Dendritic cell treated with granulocyte-macrophage colony-stimulating factor and Interleukin-4, amounts not matched to agents 40 ng/mL and 50 ng/mL, for 4 days (primary cell): ENCODE measurements at regions not wholly inside any gene's neighbourhood (a gene's known extent, or its start where the extent isn't known, plus 50 kb on each side); places are given as distances from the start of the nearest gene placed in this dataset.

Source experiments
- H3K27ac Mint-ChIP-seq: one replicate; pipeline ENCODE4 v1.8.0; 2022; ENCODE audit warnings: mild to moderate bottlenecking, mixed read lengths
- H3K27me3 Mint-ChIP-seq: one replicate; pipeline ENCODE4 v1.8.0; 2022; ENCODE audit warnings: mild to moderate bottlenecking, mixed read lengths
- H3K36me3 Mint-ChIP-seq: one replicate; pipeline ENCODE4 v1.8.0; 2022; ENCODE audit warnings: low read depth, mixed read lengths
- H3K4me1 Mint-ChIP-seq: one replicate; pipeline ENCODE4 v1.8.0; 2022; ENCODE audit warnings: low read depth, mixed read lengths
- H3K4me3 Mint-ChIP-seq: one replicate; pipeline ENCODE4 v1.8.0; 2022; ENCODE audit warnings: mild to moderate bottlenecking, moderate library complexity, mixed read lengths
- H3K9me3 Mint-ChIP-seq: one replicate; pipeline ENCODE4 v1.8.0; 2022; ENCODE audit warnings: mixed read lengths
- intact Hi-C: fragments of 100-400 bp; cut with micrococcal nuclease; formaldehyde crosslinking; loops from one replicate; pipeline ENCODE4 v1.15.0; 2022

DNA sequence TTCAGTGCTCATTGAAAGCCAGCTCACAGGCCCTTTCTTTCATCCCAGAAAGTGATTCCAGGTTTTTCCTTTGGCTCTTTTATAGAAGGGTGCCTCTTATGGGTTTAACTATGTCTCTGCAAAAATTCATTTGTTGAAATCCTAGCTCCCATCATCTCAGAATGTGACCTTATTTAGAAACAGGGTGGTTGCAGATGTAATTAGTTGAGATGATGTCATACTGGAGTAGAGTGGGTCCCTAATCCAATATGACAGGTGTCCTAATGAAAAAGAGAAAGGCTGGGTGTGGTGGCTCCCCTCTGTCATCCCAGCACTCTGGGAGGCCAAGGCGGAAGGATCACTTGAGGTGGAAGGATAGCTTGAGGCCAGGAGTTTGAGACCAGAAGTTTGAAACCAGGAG, 64.2 kb upstream of the FAM20A start:
- Mint-ChIP-seq H3K27me3 (peaks cover 20% of the 10 kb centered on the region), H3K4me3 (no peak overlapping the region), H3K27ac (no peak overlapping the region), H3K4me1 (no peaks in the 10 kb centered on the region), H3K36me3 (no peaks in the 10 kb centered on the region), H3K9me3 (no peaks in the 10 kb centered on the region)
- intact Hi-C loops, result loop anchor here (10.0 kb wide), 1 partner anchor 49 kb away; no protein-coding TSS in a partner anchor

DNA sequence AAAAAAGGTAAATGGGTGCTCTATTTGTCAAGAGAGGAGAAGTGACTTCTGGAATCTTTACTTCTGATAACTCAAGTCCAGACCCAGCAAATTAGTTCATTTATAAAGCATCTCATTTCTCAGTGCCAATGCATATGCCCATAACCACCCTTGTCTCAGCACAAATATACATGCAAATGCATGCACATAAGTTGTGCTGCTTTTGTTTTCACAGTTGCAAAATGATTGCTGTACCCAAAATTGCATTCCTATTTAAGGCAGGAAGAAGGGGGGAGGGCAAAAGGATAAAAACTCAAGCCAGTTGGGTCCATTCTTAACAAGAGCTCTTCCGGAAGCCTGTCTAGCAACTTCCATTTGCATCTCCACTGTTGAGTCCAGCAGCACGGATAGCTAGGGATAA, 61.3 kb upstream of the FAM20A start:
- H3K4me1 Mint-ChIP-seq, result no peaks in the 10 kb centered on the region
- no peaks in the 10 kb centered on the region for H3K36me3 Mint-ChIP-seq
- intact Hi-C loops, result loop anchor here (10.0 kb wide), 1 partner anchor 52 kb away; no protein-coding TSS in a partner anchor
- no peak overlapping the region for H3K4me3 Mint-ChIP-seq
- H3K27me3 Mint-ChIP-seq, result peaks cover 7% of the 10 kb centered on the region
- no peak overlapping the region for H3K27ac Mint-ChIP-seq
- no peaks in the 10 kb centered on the region for H3K9me3 Mint-ChIP-seq

DNA sequence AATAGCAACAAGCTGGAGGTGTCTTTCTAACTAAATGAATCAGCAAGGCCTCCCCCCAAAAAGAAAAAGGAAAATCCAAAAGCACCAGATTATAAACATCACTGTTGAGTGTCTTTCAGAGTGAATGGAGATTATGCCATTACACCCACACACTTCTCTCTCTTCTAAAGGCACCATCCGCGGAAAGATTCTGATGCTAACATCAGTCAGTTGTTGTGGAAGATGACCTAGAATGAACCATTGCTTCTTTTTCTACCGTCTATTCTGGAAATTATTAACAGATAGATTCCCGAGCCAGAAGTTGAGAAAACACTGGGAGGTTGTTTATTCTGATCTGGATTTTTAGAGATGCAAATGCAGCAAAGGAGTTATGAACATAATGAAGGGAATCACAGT, 60.9 kb upstream of the FAM20A start:
- Mint-ChIP-seq H3K27me3 (peaks cover 9% of the 10 kb centered on the region), H3K36me3 (no peaks in the 10 kb centered on the region)
- intact Hi-C loops, result loop anchor here (10.0 kb wide), 1 partner anchor 53 kb away; no protein-coding TSS in a partner anchor

DNA sequence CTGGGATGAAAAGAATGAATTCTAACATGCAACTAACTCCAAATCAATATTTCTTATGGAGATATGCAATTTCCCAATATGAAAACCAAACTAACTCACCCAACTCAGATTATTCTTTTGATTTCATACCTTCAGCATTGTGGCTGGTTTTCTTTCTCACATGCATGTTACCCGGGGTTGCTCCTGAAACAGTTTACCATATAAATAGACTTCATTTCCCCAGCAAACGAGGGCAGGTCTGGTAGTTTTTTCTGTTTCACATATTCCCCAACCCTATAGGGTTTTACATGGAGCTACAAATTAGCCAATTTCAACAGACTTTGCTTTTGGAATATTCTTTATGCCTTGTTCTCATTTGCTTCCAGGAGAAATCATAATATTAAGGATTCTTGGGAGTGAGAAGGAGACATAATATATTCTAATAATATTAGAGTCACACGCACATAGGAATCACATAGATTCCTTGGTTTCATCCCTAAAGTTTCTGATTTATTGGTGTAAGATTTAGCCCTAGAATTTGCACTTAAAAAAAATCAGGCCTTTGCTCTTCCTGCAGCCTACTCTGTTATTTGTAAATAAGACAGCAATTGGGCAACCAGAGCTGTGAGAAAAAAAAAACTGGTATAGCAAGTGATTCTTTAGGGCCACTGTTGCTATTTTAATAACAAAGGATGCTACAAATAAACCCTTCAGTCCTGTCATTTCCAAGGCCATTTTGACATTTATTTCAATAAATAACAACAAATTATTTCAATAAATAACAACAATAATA, 60.3 kb upstream of the FAM20A start:
- Mint-ChIP-seq H3K36me3 (no peaks in the 10 kb centered on the region), H3K9me3 (no peaks in the 10 kb centered on the region), H3K27ac (no peak overlapping the region), H3K27me3 (peaks cover 11% of the 10 kb centered on the region), H3K4me3 (no peak overlapping the region), H3K4me1 (no peaks in the 10 kb centered on the region)
- intact Hi-C loops, result loop anchor here (10.0 kb wide), 1 partner anchor 53 kb away; no protein-coding TSS in a partner anchor

More for the DNA sequence above, 60.9 kb upstream of the FAM20A start:
- Mint-ChIP-seq H3K4me3 (no peak overlapping the region), H3K9me3 (no peaks in the 10 kb centered on the region), H3K4me1 (no peaks in the 10 kb centered on the region), H3K27ac (no peak overlapping the region)

DNA sequence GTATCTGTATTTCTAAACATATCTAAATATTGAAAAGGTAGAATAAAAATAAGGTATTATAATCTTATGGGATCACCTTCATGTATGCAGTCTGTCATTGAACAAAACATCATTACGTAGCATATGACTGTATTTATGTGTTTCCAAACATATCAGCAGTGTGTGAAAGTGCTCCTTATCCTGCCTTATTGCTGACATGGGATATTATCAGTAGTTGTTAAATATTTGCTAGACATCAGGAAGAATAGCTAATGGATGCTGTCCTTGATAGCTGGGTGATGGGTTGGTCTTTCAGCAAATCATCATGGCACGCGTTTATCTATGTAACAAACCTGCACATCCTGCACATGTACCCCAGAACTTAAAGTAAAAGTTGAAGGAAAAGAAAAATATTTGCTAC, 59.1 kb upstream of the FAM20A start:
- no peak overlapping the region for H3K4me3 Mint-ChIP-seq
- intact Hi-C loops, result loop anchor here (10.0 kb wide), 1 partner anchor 54 kb away; no protein-coding TSS in a partner anchor
- H3K9me3 Mint-ChIP-seq, result no peaks in the 10 kb centered on the region
- no peak overlapping the region for H3K27ac Mint-ChIP-seq
- peaks cover 5% of the 10 kb centered on the region for H3K27me3 Mint-ChIP-seq
- no peaks in the 10 kb centered on the region for H3K4me1 Mint-ChIP-seq
- no peaks in the 10 kb centered on the region for H3K36me3 Mint-ChIP-seq

DNA sequence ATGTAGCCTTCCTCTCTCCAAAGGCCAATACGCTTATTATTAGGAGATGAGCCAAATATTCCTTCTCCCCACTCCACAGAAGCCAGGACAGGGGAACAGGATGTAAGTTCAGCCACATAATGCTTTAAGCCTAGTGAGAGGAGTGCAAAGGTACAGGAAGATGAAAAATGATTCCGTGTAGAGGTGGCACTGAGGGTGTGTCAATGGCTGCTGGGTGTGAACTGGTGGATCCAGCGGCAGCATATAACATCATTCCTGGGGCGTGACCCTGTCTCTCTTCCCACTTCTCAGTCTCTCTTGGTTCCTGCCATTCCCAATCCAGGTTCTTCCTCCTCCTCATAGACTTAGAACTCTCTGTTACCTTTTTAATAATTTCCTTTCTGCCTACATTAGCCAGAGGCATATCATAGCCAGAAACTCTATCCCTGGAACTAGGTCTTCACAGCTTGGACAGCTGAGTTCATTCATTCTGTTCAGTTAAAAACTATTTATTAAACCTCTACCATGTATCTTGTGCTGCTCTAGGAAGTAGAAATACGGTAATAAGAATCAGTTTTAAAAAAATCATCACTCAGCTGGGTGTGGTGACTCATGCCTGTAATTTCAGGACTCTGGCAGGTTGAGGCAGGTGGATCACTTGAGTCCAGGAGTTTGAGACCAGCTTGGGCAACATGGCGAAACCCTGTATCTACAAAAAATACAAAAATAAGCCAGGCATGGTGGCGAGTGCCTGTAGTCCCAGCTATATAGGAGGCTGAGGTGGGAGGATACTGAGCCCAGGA, 58.0 kb upstream of the FAM20A start:
- Mint-ChIP-seq H3K4me3 (no peak overlapping the region), H3K9me3 (no peaks in the 10 kb centered on the region), H3K36me3 (no peaks in the 10 kb centered on the region), H3K4me1 (no peaks in the 10 kb centered on the region), H3K27me3 (peaks cover 5% of the 10 kb centered on the region), H3K27ac (no peak overlapping the region)
- intact Hi-C loops, result no loop called here

DNA sequence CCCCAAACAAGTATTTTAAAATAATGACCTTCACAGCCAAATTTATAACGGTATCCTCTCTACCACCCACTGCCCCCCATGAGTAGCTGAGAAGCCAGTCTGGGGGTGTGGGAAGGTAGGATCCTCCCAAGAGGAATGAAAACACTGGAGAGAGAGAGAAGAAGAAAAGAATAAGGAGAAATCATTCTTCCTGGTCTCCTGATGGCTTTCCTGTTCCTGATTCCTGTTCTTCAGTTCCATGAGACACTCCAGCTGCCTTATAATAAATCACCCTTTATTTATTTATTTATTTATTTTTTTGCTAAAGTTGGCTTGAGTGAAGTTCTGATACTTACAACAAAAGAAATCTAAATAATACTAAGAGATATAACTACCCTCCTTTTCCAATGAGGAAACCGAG, 56.4 kb upstream of the FAM20A start:
- H3K27me3 Mint-ChIP-seq, result peaks cover 5% of the 10 kb centered on the region
- no peaks in the 10 kb centered on the region for H3K9me3 Mint-ChIP-seq
- no peaks in the 10 kb centered on the region for H3K4me1 Mint-ChIP-seq
- H3K27ac Mint-ChIP-seq, result no peak overlapping the region
- intact Hi-C loops, result no loop called here
- H3K4me3 Mint-ChIP-seq, result no peak overlapping the region
- no peaks in the 10 kb centered on the region for H3K36me3 Mint-ChIP-seq

DNA sequence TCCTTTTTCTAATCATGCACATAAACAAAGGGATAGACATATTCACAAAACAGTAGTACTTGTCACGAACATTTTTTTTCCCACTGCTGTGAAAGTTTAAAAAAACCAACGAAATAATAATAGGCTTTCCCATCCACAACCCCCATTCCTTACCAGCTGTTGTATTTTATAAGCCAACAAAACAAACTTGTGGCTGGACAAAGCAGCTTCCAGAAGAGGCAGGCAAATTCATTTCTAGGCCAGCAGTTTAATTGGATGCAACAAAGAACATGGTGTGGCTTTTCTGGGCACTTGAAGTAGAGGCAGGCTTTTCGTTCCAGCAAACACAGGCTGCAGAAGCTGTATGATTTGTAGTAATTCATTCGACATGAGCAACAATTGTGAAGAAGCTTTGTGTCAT, 56.0 kb upstream of the FAM20A start:
- intact Hi-C loops, result no loop called here
- Mint-ChIP-seq H3K27ac (no peak overlapping the region), H3K4me3 (no peak overlapping the region), H3K27me3 (peaks cover 5% of the 10 kb centered on the region), H3K4me1 (no peaks in the 10 kb centered on the region), H3K9me3 (no peaks in the 10 kb centered on the region), H3K36me3 (no peaks in the 10 kb centered on the region)

DNA sequence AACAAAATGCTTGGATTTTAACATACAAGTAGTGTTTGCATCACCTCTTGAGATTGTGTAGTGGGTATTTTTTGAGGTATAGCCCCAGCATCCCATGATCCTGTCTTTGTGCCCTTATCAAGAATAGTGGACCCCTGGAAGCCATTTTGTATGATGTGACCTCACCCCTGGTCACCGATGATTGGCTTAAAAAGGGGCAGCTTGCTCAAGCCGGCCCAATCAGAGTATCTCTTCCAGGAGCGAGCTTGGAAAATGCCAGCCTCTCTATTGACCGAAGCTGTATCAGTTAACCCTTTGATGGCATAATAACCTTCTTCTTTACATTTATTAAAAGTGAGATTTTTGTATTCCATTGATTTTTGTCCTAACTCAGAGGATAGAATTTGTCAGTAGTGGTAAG, 55.5 kb upstream of the FAM20A start:
- Mint-ChIP-seq H3K36me3 (no peaks in the 10 kb centered on the region), H3K27me3 (peaks cover 5% of the 10 kb centered on the region), H3K4me3 (no peak overlapping the region), H3K4me1 (no peaks in the 10 kb centered on the region), H3K27ac (no peak overlapping the region), H3K9me3 (no peaks in the 10 kb centered on the region)
- intact Hi-C loops, result no loop called here
